Ishikawa (cell line): ENCODE measurements at regions not wholly inside any gene's neighbourhood (a gene's known extent, or its start where the extent isn't known, plus 50 kb on each side); places are given as distances from the start of the nearest gene placed in this dataset.

ENCODE experiments used
- CEBPB ChIP-seq: IDR thresholded peaks from 2 replicates; pipeline ENCODE4 v1.6.1; 2012
- CREB1 ChIP-seq: IDR thresholded peaks from 2 replicates; pipeline ENCODE4 v1.6.1; 2012; ENCODE audit warnings: low read depth
- EGR1 ChIP-seq: IDR thresholded peaks from 2 replicates; pipeline ENCODE4 v1.6.1; 2012
- EP300 ChIP-seq: IDR thresholded peaks from 2 replicates; pipeline ENCODE4 v1.6.1; 2012; ENCODE audit warnings: borderline replicate concordance
- FOXM1 ChIP-seq: IDR thresholded peaks from 2 replicates; pipeline ENCODE4 v1.6.1; 2012; ENCODE audit warnings: low read depth, borderline replicate concordance
- MAX ChIP-seq: IDR thresholded peaks from 2 replicates; pipeline ENCODE4 v1.6.1; 2012
- NFIC ChIP-seq: IDR thresholded peaks from 2 replicates; pipeline ENCODE4 v1.6.1; 2012
- RAD21 ChIP-seq: IDR thresholded peaks from 2 replicates; pipeline ENCODE4 v1.6.1; 2012; ENCODE audit warnings: low read depth
- REST ChIP-seq: IDR thresholded peaks from 2 replicates; pipeline ENCODE4 v1.6.1; 2012; ENCODE audit warnings: low read depth, mild to moderate bottlenecking
- TAF1 ChIP-seq: IDR thresholded peaks from 2 replicates; pipeline ENCODE4 v1.6.1; 2012; ENCODE audit warnings: low read depth, mild to moderate bottlenecking
- TCF12 ChIP-seq: IDR thresholded peaks from 2 replicates; pipeline ENCODE4 v1.6.1; 2012; ENCODE audit warnings: low read depth
- TEAD4 ChIP-seq: IDR thresholded peaks from 2 replicates; pipeline ENCODE4 v1.6.1; 2012
- YY1 ChIP-seq: IDR thresholded peaks from 2 replicates; pipeline ENCODE4 v1.6.1; 2012; ENCODE audit warnings: low read depth
- ZBTB7A ChIP-seq: IDR thresholded peaks from 2 replicates; pipeline ENCODE4 v1.6.1; 2012; ENCODE audit warnings: low read depth
- TF ChIP-seq, protein P1 (sequence below): IDR thresholded peaks from 2 replicates; pipeline ENCODE4 v1.6.1; 2012

DNA sequence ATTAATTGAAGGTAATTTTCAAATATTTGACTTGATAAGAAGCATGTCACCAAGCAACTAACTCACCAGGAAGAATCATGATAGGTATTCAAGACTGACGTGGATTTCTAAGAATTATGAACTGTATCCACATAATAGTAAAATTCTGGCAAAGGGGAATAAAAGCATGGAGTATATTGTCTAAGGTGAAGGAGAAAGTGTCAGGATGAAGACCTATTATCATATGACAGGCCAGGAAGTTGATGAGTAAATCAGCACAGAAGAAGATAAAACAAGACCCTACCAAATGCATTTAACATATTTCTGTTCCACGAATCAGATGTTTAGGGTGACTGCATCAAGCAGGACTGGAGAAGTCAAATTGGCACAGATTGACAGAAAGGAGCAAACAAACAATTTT, 362.7 kb upstream of the MMS22L start:
- TF ChIP-seq RAD21 = no peak
- no peak for TF ChIP-seq FOXM1
- no peak for TF ChIP-seq TEAD4
- no peak for TF ChIP-seq REST
- TF ChIP-seq TCF12 = no peak
- TF ChIP-seq CREB1 = no peak
- TF ChIP-seq CEBPB = no peak
- no peak for TF ChIP-seq EP300
- TF ChIP-seq EGR1 = no peak
- TF ChIP-seq ZBTB7A = no peak
- TF ChIP-seq YY1 = no peak
- TF ChIP-seq TAF1 = no peak
- TF ChIP-seq, protein P1, sequence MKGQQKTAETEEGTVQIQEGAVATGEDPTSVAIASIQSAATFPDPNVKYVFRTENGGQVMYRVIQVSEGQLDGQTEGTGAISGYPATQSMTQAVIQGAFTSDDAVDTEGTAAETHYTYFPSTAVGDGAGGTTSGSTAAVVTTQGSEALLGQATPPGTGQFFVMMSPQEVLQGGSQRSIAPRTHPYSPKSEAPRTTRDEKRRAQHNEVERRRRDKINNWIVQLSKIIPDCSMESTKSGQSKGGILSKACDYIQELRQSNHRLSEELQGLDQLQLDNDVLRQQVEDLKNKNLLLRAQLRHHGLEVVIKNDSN = no peak
- no peak for TF ChIP-seq MAX
- TF ChIP-seq NFIC = no peak

- TF ChIP-seq TAF1 (no peak), TCF12 (no peak), CREB1 (no peak), EGR1 (no peak), REST (no peak)
- TF ChIP-seq, protein P1 = no peak
Observed at GRCh38 chr6:97653076-97653475, 370.1 kb upstream of the MMS22L start.

DNA sequence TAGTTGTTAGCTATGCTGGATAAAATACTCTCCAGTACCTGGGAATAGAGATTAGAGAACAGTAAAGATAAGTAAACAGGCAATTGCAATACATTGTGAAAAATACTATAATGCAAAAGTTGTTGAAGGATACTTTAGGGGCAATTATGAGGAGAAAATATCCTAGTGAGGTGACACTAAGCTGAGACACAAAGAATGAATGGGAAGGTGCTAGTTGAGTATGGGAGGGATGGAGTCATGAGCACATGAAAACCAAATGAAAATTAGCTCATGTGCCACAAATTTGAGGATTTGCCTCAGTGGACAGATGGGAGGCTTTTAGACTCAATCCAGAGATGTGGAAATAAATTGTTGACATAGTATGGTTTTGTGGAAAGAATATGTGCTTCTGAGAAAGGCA, 370.5 kb upstream of the MMS22L start:
- TF ChIP-seq FOXM1 = no peak
- no peak for TF ChIP-seq TEAD4
- no peak for TF ChIP-seq TCF12
- TF ChIP-seq, protein P1 = no peak
- TF ChIP-seq EGR1 = no peak
- no peak for TF ChIP-seq CEBPB
- no peak for TF ChIP-seq RAD21
- TF ChIP-seq REST = no peak
- TF ChIP-seq NFIC = no peak
- TF ChIP-seq ZBTB7A = no peak
- no peak for TF ChIP-seq YY1
- TF ChIP-seq TAF1 = no peak
- no peak for TF ChIP-seq MAX
- no peak for TF ChIP-seq EP300
- TF ChIP-seq CREB1 = no peak

DNA sequence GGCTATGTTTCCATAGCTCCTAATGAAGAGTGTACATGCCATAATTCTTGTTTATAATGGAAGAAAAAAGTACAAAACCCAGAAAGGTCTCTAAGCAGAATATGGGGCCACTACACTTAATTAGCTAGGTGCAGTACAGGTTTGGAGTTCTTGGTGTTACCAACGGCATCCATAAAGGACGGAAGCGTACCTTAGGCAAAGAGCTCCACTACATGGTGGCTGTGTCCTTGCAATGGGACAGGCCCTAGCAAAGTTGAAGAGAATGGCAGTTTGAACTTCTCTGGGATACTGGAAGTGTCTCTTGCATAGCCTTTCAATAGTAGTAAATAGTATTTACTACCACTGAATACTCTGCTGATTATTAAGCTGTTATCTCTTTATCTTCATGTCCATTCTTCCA, 371.7 kb upstream of the MMS22L start:
- no peak for TF ChIP-seq EP300
- no peak for TF ChIP-seq TEAD4
- no peak for TF ChIP-seq ZBTB7A
- TF ChIP-seq, protein P1 = no peak
